B cell (primary cell): ENCODE measurements at regions not wholly inside any gene's neighbourhood (a gene's known extent, or its start where the extent isn't known, plus 50 kb on each side); places are given as distances from the start of the nearest gene placed in this dataset.

Experiments
- ATAC-seq: fragments of 200-7000 bp; cut with Tn5 transposase; one replicate; pipeline ENCODE4 v1.10.0; 2021; ENCODE audit warnings: low read depth, mild to moderate bottlenecking, moderate number of reproducible peaks, moderate library complexity
- CTCF ChIA-PET: fragments of 350-600 bp; sonication (Branson Sonifier 250); formaldehyde crosslinking; loops from one replicate; lab custom pipeline; 2021; ENCODE audit warnings: antibody characterized with exemption, inconsistent platforms; lab: Charles Lee
- POLR2A ChIA-PET: fragments of 350-600 bp; sonication (Branson Sonifier 250); formaldehyde crosslinking; loops from one replicate; lab custom pipeline; 2021; ENCODE audit warnings: antibody characterized with exemption; lab: Charles Lee
- DNase-seq: peaks from one replicate; pipeline ENCODE4 v3.0.0; 2013
- H2AFZ ChIP-seq: 2 replicates; pipeline ENCODE4 v1.6.1; 2012; ENCODE audit warnings: mild to moderate bottlenecking, low read depth, low read length; ENCODE audit not compliant: insufficient read depth, poor library complexity, severe bottlenecking
- H3K27ac ChIP-seq, 2 donors: 1 replicate in 1 of 2; 2 replicates in 1 of 2; pipeline ENCODE4 v1.5.1; 2012 to 2013; ENCODE audit warnings: low read length in 2 of 2, mild to moderate bottlenecking in 2 of 2, moderate library complexity in 1 of 2
- H3K27me3 ChIP-seq, 4 experiments: fragments of 200-600 bp in 1 of 4; sonication (generic) in 1 of 4; replicated peaks in 1 of 4; 1 replicate in 2 of 4; 2 replicates in 2 of 4; pipeline versions ENCODE4 v1.6.1 to v1.7.0; 2013 to 2016; ENCODE audit warnings: low read length in 3 of 4, mild to moderate bottlenecking in 2 of 4, mixed read lengths in 1 of 4, moderate library complexity in 1 of 4; ENCODE audit not compliant: insufficient read depth in 4 of 4, control insufficient read depth in 3 of 4; ENCODE audit errors: control extremely low read depth in 1 of 4
- H3K36me3 ChIP-seq, 2 experiments: replicated peaks in 1 of 2; 1 replicate in 1 of 2; 2 replicates in 1 of 2; pipeline versions ENCODE4 v1.6.1 to v1.7.1; 2013; ENCODE audit warnings: low read length in 1 of 2; ENCODE audit not compliant: insufficient read depth in 2 of 2, control insufficient read depth in 1 of 2; ENCODE audit errors: control extremely low read depth in 1 of 2, extremely low read depth in 1 of 2
- H3K4me1 ChIP-seq, 2 donors: fragments of 200-600 bp in 1 of 2; sonication (generic) in 1 of 2; 1 replicate in 1 of 2; 2 replicates in 1 of 2; pipeline versions ENCODE4 v1.5.1 to v1.6.1; 2013 to 2017; ENCODE audit warnings: low read length in 2 of 2; ENCODE audit not compliant: control insufficient read depth in 2 of 2, insufficient read depth in 2 of 2
- H3K4me2 ChIP-seq: replicated peaks from 2 replicates; pipeline ENCODE3; 2012; ENCODE audit warnings: mild to moderate bottlenecking, low read depth, low read length; ENCODE audit not compliant: poor library complexity, severe bottlenecking
- H3K4me3 ChIP-seq, 5 experiments: fragments of 200-600 bp in 1 of 5; sonication (generic) in 1 of 5; 1 replicate in 3 of 5; 2 replicates in 2 of 5; pipeline versions ENCODE4 v1.5.1 to v1.7.0; 2011 to 2016; ENCODE audit warnings: low read length in 4 of 5, mild to moderate bottlenecking in 4 of 5, low read depth in 2 of 5, control low read depth in 1 of 5, moderate library complexity in 1 of 5; ENCODE audit not compliant: insufficient read depth in 1 of 5; ENCODE audit errors: control extremely low read depth in 1 of 5, extremely low read depth in 1 of 5
- H3K79me2 ChIP-seq: fragments of 200-600 bp; sonication (generic); one replicate; pipeline ENCODE4 v1.6.0; 2016; ENCODE audit warnings: low read length; ENCODE audit not compliant: control insufficient read depth, insufficient read depth
- H3K9ac ChIP-seq: fragments of 200-600 bp; sonication (generic); 2 replicates; pipeline ENCODE4 v1.6.1; 2017; ENCODE audit warnings: mild to moderate bottlenecking, low read length, moderate library complexity
- H3K9me3 ChIP-seq, 3 donors: one replicate each; pipeline versions ENCODE4 v1.6.1 to v1.7.1; 2013; ENCODE audit warnings: low read length in 2 of 3; ENCODE audit not compliant: control insufficient read depth in 2 of 3, insufficient read depth in 1 of 3; ENCODE audit errors: control extremely low read depth in 1 of 3
- H4K20me1 ChIP-seq: 2 replicates; pipeline ENCODE4 v1.6.0; 2012; ENCODE audit warnings: mild to moderate bottlenecking, low read length; ENCODE audit not compliant: insufficient read depth, control insufficient read depth, poor library complexity, severe bottlenecking
- H3K27ac Mint-ChIP-seq: one replicate; pipeline ENCODE4 v1.8.0; 2021; ENCODE audit warnings: mixed read lengths
- H3K27me3 Mint-ChIP-seq: one replicate; pipeline ENCODE4 v1.8.0; 2021; ENCODE audit warnings: mixed read lengths
- H3K4me1 Mint-ChIP-seq: one replicate; pipeline ENCODE4 v1.8.0; 2021; ENCODE audit warnings: mixed read lengths
- H3K4me3 Mint-ChIP-seq: one replicate; pipeline ENCODE4 v1.8.0; 2021; ENCODE audit warnings: mixed read lengths
- H3K9me3 Mint-ChIP-seq: one replicate; pipeline ENCODE4 v1.8.0; 2022; ENCODE audit warnings: mixed read lengths; ENCODE audit not compliant: insufficient read depth
- EZH2 ChIP-seq: IDR thresholded peaks from 2 replicates; pipeline ENCODE4 v1.6.1; 2012; ENCODE audit warnings: borderline replicate concordance, low read depth, mild to moderate bottlenecking, moderate library complexity, low read length; ENCODE audit not compliant: insufficient read depth, poor library complexity, severe bottlenecking
- WGBS: methylation state at CpG from one replicate; pipeline ENCODE4 v1.1.5; 2013; ENCODE audit warnings: missing lambda C conversion rate; ENCODE audit not compliant: insufficient coverage; 5-methylcytosine and 5-hydroxymethylcytosine counted together
- intact Hi-C: fragments of 100-400 bp; cut with micrococcal nuclease; formaldehyde crosslinking; loops from one replicate; pipeline ENCODE4 v1.10.0; 2022
- TF ChIP-seq, protein P1 (sequence below): fragments of 200-600 bp; IDR thresholded peaks from one replicate; pipeline ENCODE4 v1.8.0; 2022; ENCODE audit warnings: antibody characterized with exemption, mild to moderate bottlenecking

DNA sequence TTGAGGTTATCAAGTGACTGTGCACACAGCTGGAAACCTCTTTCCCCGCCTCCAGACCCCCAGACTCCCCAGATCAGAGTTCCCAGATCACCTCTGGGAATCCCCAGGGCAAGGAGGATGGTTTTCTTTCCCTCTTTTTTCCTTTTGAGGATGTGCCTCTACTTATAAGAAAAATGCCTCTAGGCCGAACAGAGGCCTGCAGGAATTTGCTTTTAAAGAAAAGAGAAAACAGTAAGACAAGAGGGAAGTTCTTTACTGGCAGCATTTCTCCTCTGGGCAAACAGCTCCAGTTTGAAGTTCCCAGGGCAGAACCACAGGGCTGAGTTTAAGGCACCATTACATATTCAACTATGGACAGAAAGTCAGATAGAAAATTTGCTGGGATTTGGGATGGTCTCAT is 837.9 kb upstream of the LCORL start:
- Histone ChIP-seq H3K27ac (no peak overlapping the region), H3K9ac (no peak overlapping the region), H3K9me3 (no peaks in the 10 kb centered on the region), H3K27me3 (no peaks in the 10 kb centered on the region), H3K4me1 (no peaks in the 10 kb centered on the region), H2AFZ (no peak overlapping the region), H3K79me2 (no peaks in the 10 kb centered on the region), H3K4me2 (no peak overlapping the region), H3K36me3 (no peaks in the 10 kb centered on the region), H4K20me1 (no peaks in the 10 kb centered on the region), H3K4me3 (no peak overlapping the region)
- DNase-seq (no peak), ATAC-seq (no peak)
- no CpG with 5 or more reads among the region's 2 CpGs for WGBS
- H3K4me1 Mint-ChIP-seq, result no peaks in the 10 kb centered on the region
- ChIA-PET POLR2A (no interaction called here), CTCF (no interaction called here)
- no peak overlapping the region for H3K4me3 Mint-ChIP-seq
- intact Hi-C loops, result no loop called here
- TF ChIP-seq EZH2, result no peak
- TF ChIP-seq, protein P1, sequence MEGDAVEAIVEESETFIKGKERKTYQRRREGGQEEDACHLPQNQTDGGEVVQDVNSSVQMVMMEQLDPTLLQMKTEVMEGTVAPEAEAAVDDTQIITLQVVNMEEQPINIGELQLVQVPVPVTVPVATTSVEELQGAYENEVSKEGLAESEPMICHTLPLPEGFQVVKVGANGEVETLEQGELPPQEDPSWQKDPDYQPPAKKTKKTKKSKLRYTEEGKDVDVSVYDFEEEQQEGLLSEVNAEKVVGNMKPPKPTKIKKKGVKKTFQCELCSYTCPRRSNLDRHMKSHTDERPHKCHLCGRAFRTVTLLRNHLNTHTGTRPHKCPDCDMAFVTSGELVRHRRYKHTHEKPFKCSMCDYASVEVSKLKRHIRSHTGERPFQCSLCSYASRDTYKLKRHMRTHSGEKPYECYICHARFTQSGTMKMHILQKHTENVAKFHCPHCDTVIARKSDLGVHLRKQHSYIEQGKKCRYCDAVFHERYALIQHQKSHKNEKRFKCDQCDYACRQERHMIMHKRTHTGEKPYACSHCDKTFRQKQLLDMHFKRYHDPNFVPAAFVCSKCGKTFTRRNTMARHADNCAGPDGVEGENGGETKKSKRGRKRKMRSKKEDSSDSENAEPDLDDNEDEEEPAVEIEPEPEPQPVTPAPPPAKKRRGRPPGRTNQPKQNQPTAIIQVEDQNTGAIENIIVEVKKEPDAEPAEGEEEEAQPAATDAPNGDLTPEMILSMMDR, result no peak
- H3K27ac Mint-ChIP-seq, result no peak overlapping the region
- H3K27me3 Mint-ChIP-seq, result no peaks in the 10 kb centered on the region
- H3K9me3 Mint-ChIP-seq, result no peaks in the 10 kb centered on the region

DNA sequence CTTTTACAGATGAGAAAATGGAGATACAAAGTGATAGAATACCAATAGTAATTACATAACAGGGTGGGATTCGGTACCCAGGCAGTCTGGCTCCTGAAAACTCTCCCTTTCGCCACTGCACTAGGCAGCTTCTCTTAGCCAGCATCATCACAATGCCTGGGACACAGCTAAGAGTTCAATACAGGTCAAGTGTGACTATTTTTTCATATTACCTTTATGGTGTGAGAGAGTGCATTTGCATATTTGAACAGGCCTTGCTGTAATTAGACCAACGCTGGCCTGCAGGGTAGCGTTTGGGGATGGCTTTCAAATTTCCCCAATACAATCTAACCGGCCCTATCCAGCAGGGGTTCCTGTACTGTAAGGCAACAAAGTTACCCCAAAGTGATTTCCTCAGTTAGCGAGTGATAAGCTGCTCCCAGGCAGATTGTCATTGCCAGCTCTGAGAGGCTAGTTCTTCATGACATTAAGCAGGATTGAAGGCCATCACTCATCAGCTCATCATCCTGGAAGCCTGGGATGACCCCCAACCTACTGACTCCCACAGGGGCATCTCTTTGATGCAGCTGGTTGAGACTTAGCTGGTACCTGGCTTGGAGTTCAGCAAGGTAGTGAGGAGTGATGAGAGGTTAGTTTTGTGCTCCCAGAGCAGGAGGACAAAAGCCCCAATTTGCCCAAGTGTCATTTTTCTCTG is 836.8 kb upstream of the LCORL start:
- Mint-ChIP-seq H3K27me3 (no peaks in the 10 kb centered on the region), H3K9me3 (no peaks in the 10 kb centered on the region), H3K4me1 (no peaks in the 10 kb centered on the region), H3K27ac (no peak overlapping the region), H3K4me3 (no peak overlapping the region)
- intact Hi-C loops, result no loop called here
- H2AFZ ChIP-seq, result no peak overlapping the region
- no peaks in the 10 kb centered on the region for H3K36me3 ChIP-seq
- H3K27me3 ChIP-seq, result no peaks in the 10 kb centered on the region
- H3K79me2 ChIP-seq, result no peaks in the 10 kb centered on the region
- H3K4me2 ChIP-seq, result no peak overlapping the region
- TF ChIP-seq, protein P1, result no peak
- TF ChIP-seq EZH2, result no peak
- no peak overlapping the region for H3K27ac ChIP-seq
- no peaks in the 10 kb centered on the region for H4K20me1 ChIP-seq
- H3K4me3 ChIP-seq, result no peak overlapping the region
- no peaks in the 10 kb centered on the region for H3K4me1 ChIP-seq
- ATAC-seq (no peak), DNase-seq (no peak)
- H3K9ac ChIP-seq, result no peak overlapping the region
- CTCF ChIA-PET, result no interaction called here
- H3K9me3 ChIP-seq, result no peaks in the 10 kb centered on the region
- 88% methylated on average over 3 of the region's 6 CpGs for WGBS
- POLR2A ChIA-PET, result no interaction called here
